ENCODE measurements at regions not wholly inside any gene's neighbourhood (a gene's known extent, or its start where the extent isn't known, plus 50 kb on each side); places are given as distances from the start of the nearest gene placed in this dataset.
A peak's percentile ranks its signal among the peaks of the same experiment; 100 is the strongest.

DNA sequence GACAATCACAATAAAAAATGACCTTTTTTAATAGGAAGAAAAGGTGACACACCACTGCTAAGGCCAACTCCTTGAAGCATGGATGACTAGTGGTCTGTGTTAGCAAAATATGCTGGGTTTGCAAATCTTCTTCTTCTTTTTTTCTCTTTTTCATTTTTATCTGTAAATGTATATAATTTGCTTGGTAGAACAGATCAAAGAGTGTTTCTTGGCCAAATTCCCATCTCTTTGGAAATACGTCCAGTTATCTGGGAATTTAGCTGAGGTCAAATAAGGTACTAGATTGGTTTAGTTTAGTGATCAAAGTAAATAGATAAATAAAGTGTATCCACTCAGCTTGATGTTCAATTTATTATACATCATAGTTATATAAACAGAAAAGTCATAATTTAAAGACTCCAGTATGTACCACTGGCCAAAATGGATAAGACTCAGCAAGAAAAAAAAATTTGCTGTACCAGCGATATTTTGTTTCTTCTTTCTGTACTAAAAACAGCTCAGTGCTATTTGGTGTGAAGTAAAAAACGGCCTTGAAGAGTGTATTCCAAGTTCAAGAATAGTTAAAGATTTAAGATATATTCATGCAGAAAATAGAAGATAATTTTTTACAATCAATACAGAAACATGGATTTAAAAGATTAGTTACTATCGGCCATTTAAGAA, 738.6 kb upstream of the PIK3C3 start:
- no peak for DNase-seq

DNA sequence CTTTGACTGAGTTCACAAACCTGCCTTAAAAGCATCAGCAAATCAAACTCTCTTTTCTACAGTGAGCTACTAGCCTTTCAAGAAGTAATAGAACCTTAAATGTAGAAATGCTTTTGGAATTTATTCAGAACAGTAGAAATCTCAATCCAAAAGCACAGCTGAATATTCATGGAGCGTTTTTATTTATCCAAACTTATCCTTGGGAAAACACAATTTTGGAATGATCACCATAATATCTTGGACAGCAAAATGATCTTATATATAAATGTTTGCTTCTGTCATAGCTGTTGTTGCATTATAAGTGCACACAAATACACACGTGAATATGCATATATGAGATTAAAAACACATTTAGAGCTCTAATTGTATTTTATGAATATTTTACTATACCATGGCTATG, 747.3 kb upstream of the PIK3C3 start:
- no peak for DNase-seq

DNA sequence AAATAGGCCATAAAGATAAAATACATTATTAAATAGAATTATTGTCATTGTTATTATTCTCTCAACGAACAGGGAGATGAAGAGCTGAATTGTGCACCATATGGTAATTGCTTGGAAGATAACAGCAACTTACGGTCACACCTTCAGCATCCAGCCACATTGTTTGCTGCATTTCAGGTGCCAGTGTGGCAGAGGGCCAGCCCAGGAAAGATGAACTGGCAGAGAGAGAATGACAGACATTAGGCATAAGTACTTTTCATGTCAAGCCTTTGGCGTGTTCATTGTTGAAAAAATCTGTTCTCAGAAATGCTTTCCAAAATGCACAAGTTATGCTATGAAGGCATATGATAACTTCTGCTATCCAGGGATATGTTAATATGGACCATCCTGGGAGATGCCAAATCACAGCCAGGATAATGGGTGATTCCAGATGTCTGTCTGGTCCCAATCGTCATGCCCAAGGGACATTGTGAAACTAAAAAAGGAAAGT, 748.6 kb upstream of the PIK3C3 start:
- DNase-seq: peak; percentile 2 to 33

DNA sequence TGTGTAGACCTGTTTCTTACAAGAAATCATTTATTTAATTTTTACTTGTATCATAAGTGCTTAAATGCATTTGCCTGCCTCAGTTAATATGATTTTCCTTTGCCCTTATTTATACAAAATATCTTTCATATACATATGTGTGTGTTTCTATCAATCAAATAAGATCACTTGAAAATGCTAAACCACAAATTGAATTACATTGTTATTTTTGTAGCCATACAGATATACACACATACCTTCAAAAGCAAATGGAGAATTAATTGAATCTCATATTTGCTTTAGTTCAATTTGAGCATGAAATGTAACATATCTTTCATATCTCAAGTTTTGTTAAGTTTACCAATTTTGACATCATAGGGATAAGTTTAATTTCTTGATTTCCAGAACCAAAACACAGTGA, 755.8 kb upstream of the PIK3C3 start:
- no peak for DNase-seq

DNA sequence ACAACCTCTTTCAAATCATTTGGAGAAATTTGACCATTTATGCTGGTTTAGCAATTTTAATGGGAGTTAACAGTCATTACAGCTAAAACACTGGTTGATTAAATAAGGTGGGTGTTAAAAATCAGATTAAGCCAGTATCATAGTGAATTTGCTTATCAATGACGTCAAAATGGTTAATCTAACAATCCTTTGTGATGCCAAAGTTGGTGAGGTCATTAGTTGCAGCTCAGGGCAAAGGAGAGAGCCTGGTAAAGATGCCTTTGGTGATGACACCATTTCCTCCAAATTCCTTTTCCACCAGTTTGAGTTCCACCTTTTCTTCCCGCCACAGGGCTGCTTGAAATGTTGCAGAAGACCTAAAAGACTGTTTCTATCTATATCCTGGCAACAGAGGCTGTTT, 757.1 kb upstream of the PIK3C3 start:
- no peak for DNase-seq

DNA sequence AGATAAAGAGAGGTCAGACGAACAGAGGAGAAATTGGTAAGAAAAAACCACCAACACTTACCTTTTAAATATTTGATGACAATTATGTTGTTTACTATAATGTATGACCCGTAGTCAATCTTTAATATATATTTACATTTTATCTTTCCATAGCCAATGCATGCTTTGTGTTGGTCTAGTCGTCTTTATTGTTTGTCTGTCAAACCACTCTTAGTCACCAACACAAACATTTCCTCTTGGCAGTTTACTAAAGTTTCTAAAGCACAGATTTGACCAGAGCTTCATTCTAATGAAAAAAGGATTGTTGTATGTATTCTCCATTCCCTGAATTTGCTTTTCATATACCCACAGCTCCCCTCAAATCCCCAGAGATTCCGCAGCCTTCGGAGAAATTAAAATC, 784.7 kb upstream of the PIK3C3 start:
- DNase-seq: no peak

DNA sequence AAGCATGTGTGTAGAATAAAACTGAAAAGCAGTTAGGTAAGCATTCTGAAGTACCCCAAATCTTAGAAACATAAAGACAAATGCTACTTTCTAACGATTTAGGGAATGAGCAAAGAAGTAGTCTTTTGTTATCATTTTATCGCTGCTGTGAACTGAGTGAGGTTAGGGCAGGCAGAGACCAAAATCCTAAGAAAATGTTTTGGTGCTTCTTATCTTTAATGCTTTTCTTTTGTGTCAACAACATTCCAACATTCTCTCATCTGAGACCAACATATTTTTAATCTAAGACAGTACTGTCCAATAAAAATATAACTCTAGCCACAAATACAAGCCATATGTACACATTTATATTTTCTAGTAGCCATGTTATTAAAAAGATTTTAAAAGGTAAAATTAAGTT, 789.4 kb upstream of the PIK3C3 start:
- no peak for DNase-seq

DNA sequence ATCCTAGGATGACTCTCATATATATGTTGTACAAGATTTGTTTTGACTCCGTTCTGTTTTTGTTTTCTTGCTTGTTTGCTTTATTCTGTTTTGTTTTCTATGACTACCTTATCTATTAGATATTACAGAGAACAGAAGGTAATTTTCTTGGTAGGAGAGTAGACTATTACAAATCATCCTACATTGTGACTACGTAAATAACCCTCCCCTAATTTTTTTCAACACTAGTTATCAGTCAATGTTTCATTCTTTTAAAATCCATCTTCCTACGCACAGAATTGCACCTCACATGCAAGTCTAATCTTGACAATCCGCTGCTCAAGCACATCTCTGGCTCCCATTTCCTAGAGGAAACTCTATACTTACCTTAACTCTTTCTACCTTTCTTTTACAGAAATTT, 792.3 kb upstream of the PIK3C3 start:
- no peak for DNase-seq

DNA sequence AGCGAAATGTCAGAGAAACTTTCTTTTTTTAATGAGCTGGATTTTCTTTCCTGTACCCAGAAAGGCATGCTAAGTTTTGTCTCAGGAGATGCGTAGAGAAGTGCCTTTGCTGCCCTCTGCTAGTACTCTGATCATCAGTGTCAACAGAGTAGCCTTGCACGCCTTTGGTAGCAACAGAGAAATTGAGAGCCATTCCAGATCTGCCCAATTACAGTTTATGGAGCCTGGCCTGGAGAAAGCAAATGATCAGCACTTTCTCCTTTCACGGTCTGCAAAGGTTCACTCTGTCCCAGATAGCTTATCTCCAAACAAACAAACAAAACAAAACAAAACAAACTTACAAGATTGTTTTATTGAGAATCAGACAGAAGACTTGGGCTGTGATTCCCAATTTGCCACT, 792.8 kb upstream of the PIK3C3 start:
- no peak for DNase-seq

DNA sequence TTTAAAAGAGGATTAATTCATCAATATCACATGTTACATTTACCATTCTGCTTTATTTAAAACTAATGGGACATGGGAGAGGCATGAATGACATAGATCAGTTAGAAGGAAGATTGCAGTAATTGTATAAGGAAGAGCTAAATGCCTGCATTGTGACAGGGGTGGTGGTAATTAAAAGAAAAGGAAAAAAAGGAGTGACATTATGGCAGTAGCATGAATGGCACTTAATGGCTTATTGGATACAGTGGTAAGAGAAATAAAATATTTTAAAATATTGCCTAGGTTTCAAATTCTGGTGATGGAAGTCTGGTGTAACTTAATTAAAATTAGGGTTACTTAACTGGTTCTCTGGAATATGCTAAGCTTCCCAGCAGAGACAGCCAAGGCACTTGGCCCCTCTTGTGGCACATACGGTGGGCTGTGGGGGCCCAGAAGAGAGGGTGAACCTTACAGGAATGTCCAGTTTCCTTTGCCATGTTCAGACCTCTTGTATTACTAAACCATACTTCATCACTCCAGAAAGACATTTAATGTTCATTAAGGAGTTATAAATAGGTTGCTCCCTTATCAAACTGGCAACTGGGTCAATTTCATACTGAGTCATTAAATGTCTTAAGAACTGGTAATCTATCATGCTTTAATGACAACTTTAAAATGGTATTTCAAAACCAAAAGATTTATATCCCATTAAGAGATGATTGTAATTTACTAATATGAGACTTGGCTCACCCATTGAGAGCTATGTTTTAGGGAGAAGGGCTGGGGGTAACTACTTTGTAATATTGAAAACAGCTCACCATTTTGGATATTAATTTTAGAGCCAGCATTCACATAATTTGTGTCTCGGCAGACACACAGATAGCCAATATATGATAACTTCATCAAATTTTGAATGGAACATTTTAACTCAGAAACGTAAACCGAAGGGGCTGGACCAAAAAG, 798.9 kb upstream of the PIK3C3 start:
- no peak for DNase-seq

DNA sequence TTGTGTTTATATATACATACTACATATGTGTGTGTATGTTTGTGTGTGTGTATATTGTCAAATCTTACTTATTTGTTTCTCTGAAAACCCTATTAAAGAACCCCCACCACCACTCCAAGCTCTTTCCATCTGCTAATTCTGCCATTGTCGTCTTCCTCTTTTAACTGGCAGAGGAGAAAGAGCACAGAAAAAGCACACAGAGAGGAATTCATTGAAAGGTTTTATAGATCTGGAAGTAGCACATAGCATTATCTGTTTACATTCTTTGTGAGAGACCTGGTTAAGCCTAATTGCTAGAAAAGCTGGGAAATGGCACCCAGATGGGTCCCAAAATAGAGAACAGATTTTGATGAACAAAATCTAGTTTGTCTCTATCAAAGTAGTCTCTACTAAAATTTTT, 800.0 kb upstream of the PIK3C3 start:
- no peak for DNase-seq

DNA sequence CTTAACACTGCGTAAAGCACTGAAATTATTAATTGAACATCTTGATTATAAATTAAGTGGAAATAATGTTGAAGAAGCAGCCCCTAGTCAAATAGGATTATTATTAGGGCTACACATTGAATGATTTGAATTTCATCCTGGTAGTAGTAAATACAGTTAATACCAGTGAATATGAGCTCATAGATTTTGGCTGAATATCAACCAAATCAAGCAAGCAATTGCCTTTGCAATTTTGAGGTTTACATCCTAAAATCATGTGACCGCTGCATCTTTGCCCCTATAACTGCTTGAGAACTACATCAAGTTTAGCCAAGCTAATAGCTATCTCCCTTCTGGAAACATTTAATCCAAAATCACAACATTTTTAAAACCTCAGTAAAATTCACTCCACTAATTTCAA, 801.2 kb upstream of the PIK3C3 start:
- DNase-seq: no peak

DNA sequence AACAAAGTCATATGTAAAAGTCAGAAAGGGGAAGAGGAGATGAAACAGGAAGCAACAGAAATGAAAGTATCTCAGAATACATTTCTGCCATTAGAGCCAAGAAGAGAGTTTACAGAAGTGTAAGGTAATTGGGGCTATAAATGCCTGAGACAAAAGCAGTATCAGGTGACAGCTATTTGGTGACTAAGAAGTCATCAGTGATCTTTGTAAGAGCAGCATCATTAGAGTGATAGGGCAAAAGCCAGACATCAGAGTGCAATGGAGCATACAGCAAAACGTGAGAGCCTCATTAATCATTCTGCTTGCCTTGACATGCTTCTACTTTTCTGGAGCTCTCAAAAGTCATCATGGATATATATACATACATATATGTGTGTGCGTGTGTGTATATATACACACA, 804.7 kb upstream of the PIK3C3 start:
- peak in 1 of 2 experiments; percentile 32 for DNase-seq

DNA sequence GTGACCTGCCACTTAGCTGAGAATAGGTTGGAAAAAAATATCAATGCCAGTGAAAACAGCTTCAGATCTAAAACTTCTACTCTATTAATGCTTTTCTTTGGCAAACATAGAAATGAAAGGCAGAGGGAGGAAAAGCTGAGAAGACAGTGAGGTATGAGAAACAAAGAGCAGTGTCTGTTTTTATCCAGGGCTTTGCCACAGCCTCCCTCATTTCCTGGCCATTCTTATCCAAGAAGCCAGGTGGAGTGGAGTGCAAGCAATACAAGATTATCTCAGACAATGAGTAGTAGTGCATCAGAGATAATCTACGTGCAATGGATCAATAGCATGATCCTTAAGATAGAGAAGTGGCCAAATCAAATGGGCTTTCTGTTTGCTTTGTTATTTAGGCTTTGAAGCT, 808.7 kb upstream of the PIK3C3 start:
- DNase-seq: peak in 1 of 2 experiments; percentile 2

DNA sequence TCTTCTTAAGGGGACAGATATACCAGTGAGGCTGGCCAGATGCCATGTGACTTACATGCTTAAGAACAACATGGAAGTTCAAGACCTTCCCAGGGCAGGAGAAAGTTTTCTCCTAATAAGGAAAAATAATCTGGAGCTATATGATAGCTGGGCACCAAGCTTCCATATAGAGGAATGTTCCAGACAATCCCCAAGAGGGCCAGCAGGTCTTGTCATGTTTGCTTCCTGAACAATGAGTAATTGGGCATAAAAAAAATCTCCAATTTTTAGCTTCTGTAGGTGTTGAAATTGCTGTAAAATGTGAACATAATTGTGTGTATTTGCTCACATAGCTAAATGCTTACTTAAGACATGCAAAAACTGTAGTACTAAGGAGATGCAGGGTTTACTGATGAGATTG, 809.5 kb upstream of the PIK3C3 start:
- DNase-seq: no peak

DNA sequence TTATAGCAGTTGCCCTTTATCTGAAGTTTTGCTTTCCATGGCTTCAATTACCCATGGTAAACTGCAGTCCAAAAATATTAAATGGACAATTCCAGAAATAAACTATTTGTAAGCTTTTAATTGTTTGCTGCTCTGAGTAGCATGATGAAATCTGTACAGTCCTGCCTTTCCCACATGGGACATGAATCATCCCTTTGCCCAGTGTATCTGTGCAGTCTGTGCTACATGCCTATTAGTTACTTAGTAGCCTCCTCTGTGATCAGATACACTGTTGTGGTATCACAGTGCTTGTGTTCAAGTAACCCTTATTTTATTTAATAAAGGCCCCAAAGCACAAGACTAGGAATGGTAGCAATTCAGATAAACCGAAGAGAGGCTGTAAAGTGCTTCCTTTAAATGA, 810.6 kb upstream of the PIK3C3 start:
- DNase-seq: no peak

DNA sequence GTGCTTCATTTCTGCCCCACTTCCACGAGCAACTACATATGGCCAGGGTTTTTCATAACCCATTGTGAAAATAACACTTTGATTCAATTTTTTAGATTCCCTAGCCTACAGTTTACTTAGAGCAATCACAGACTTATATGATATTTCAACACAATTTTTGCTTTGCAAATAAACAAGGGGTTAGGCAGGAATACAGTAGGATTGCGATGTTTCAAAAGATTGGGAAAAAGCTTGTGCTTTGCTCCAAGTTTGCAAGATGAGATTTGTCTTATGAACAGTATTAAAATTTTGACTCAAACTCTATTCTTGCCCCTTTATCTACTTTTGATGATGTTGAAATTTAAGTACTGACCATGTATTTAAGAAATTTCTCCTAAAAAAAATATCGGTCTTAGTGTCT, 814.5 kb upstream of the PIK3C3 start:
- DNase-seq: no peak

DNA sequence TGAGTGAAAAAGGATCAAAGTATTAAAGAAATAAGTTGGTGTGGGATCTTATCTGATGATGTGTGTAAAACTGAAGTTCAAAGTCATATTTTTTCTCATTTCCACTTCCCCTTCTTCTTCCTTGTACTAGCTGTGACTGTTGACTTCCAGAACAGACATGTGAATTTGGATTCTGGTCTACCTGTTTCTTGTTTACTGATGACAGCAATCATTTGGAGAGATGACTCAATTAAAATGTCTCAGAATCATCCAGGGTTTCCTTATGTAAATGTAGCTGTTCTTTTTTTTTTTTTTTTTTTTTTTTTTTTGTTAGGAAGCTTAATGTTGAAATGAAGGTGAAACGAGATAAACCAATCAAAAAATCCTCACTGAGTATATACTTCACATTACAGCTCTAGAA, 819.9 kb upstream of the PIK3C3 start:
- no peak for DNase-seq

DNA sequence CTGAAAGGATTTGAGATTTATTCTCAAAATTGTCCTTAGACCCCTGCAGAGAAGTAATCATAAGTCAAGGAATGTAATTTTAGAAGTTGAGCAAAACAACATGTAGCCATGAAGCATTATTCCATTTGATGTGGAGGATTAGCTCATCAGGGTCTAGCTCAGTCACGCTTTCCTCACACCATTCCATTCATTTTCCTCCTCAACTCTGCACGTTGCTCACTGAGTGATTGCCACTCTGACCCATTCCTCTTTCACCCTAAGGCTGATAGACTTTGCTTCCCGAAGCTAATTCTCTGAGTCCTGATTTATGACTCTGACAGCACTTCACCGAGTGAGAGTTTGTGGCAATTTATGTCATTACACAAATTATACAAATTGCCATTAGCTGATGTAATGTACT, 820.6 kb upstream of the PIK3C3 start:
- no peak for DNase-seq

DNA sequence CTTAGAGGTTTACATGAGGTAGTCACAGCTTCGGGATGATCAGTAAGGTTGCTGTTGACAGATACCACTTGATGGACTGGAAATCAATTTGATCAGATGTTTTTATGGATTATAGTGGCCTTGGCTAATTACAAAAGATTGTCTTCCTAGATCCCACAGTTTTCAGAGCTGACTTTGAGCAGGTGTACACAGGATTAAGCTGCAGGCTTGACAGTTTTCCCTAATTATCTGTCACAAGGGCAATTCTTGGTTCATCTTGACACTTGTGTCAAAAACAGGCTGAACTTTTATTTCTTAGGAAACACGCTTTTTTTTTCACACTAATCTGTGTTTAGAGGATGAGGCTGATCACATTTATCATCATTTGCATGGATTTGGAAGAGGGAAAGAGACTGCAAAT, 824.0 kb upstream of the PIK3C3 start:
- DNase-seq: peak; percentile 21 to 55

DNA sequence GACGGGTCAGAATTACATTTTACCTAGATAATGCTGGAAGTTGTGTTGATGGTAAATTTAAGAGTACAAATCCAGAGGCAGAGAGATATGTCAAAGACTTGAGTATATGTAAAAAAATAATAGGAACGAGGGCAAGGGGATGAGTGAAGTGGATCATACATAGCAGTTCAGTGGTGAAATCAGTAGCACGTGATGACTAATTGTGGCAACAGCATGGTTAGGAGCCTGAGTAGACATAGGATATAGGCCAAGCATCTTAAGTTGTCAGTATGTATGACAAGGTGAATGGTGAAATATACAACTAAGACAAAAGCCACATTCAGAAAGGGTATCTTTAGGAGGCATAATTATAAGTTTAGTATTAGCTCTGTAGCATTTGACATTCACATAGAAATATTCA, 826.5 kb upstream of the PIK3C3 start:
- no peak for DNase-seq

DNA sequence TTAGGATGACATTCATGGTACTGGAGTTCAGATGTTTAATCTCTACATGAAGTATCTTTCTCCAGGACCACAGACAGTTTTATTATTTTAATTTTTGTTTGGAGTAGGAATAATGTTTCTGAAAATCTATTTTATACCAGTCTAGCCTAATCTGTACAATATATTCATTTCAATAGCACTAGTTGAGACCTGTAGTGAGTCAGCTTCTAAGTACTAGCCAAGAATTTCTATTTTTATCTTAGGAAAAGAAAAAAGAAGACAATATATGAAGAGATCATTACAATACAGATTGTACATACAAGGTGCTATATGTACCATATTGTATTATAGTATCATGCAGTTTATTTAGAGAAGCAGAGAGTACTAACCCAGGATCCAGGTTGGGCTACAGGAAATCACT, 826.9 kb upstream of the PIK3C3 start:
- no peak for DNase-seq

DNA sequence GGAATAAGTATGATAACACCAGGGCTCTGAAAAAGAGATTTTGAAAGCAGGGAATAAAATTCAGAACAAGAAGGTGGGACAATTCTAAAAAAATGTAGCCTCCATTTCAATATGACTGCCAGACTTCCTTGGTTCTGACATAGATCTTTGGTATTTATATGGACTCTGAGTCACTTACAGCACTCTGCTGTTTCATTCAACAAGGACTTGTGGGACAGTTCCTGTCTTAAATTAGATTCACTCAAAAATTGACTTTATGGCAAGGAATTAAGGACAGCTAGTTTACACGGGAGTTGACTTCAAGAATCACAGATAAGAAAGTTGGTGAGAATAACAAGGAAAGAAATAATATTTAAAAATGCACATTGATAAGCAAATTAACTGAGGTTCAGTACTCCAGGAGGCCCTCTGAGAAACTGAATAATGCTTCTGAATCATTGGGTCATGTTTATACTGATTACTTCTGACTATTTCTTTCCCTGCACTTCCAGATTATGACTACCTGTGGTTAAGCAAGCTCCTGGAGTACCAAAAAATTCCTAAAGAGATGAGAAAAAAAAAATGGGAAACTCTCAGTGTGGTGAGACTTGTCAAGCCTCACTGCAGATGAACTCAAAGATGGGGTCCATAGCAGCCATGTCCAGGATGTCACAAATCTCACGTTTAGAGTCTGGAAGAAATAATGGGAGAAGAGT, 828.3 kb upstream of the PIK3C3 start:
- DNase-seq: no peak
